Sigmoid colon (tissue), 4 donors: ENCODE measurements at regions not wholly inside any gene's neighbourhood (a gene's known extent, or its start where the extent isn't known, plus 50 kb on each side); places are given as distances from the start of the nearest gene placed in this dataset.

ENCODE experiments used
- CTCF ChIP-seq, 4 experiments: fragments of 450-650 bp in 3 of 4; fragments of 200-600 bp in 1 of 4; IDR thresholded peaks; one replicate each; pipeline ENCODE4 v1.5.1; 2016 to 2019; ENCODE audit warnings: antibody characterized with exemption in 4 of 4, mild to moderate bottlenecking in 3 of 4, moderate library complexity in 2 of 4
- EP300 ChIP-seq, 4 donors: sonication (generic); formaldehyde crosslinking; IDR thresholded peaks; one replicate each; pipeline ENCODE4 v1.6.1; 2017; ENCODE audit warnings: antibody characterized with exemption in 4 of 4
- POLR2A ChIP-seq, 2 donors: fragments of 450-650 bp; IDR thresholded peaks; one replicate each; pipeline ENCODE4 v1.6.1; 2016; ENCODE audit warnings: antibody characterized with exemption in 2 of 2, mild to moderate bottlenecking in 2 of 2, moderate library complexity in 2 of 2

GRCh38 chr13:31421756-31422155, 222.0 kb downstream of the B3GLCT start:
- TF ChIP-seq CTCF (IDR thresholded peaks at IDR 0.05) (no peak), POLR2A (IDR thresholded peaks at IDR 0.05) (no peak), EP300 (IDR thresholded peaks at IDR 0.05) (no peak)
